LNCAP (cell line): ENCODE measurements at regions not wholly inside any gene's neighbourhood (a gene's known extent, or its start where the extent isn't known, plus 50 kb on each side); places are given as distances from the start of the nearest gene placed in this dataset.

Experiments used
- TF ChIP-seq, protein P1 (sequence below): fragments of 450-650 bp; IDR thresholded peaks from 2 replicates; pipeline ENCODE4 v1.5.1; 2017; ENCODE audit warnings: mild to moderate bottlenecking

DNA sequence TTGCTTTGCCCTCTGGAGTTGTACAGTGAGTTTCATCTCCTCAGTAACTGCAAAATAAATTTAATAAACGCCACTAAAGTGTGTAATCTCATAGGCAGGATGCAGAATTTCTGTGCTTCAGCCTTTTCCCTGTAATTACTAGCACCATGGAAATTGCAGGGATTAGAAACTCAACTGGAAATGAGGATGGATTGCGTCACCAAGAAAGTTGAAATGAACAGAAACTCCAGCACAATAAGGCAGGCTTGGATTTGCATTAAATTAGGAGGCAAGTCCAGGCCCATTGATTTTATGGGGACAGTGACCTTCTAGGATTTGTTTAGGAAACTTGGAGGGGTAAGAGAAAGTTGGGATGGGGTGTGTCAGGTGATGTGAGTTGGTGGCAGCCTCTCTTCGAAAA is 197.5 kb downstream of the PTPRU start:
- TF ChIP-seq, protein P1, sequence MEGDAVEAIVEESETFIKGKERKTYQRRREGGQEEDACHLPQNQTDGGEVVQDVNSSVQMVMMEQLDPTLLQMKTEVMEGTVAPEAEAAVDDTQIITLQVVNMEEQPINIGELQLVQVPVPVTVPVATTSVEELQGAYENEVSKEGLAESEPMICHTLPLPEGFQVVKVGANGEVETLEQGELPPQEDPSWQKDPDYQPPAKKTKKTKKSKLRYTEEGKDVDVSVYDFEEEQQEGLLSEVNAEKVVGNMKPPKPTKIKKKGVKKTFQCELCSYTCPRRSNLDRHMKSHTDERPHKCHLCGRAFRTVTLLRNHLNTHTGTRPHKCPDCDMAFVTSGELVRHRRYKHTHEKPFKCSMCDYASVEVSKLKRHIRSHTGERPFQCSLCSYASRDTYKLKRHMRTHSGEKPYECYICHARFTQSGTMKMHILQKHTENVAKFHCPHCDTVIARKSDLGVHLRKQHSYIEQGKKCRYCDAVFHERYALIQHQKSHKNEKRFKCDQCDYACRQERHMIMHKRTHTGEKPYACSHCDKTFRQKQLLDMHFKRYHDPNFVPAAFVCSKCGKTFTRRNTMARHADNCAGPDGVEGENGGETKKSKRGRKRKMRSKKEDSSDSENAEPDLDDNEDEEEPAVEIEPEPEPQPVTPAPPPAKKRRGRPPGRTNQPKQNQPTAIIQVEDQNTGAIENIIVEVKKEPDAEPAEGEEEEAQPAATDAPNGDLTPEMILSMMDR: no peak

DNA sequence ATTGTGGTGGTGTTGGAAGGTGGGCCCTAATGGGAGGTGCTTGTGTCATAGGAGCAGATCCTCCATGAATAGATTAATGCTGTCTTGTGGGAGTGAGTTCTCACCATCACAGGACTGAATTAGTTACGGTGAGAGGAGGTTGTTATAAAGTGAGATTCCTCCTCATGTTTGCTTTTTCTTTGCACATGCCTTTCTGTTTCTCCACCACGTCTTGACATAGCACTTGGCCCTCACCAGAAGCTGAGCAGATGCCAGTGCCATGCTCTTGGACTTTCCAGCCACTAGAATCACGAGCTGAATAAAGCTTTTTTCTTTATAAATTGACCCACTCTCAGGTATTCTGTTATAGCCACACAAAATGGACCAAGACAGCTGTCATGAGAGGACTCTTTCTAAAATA is 194.8 kb downstream of the PTPRU start:
- TF ChIP-seq, protein P1: no peak

DNA sequence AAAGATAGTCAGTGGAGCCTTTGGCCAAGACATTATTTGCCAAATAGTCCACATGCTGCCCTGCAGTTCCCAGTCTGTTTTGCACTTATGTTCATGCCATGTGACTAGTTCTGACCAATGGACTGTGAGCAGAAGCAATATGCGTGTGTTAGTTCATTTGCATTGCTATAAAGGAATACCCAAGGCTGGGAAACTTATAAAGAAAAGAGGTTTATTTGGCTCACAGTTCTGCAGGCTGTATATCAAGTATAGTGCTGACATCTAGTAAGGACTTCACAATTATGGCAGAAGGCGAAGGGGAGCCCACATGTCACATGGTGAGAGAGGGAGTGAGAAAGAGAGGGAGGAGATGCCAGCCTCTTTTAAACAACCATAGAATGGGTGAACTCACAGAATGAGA is 193.3 kb downstream of the PTPRU start:
- TF ChIP-seq, protein P1: no peak

DNA sequence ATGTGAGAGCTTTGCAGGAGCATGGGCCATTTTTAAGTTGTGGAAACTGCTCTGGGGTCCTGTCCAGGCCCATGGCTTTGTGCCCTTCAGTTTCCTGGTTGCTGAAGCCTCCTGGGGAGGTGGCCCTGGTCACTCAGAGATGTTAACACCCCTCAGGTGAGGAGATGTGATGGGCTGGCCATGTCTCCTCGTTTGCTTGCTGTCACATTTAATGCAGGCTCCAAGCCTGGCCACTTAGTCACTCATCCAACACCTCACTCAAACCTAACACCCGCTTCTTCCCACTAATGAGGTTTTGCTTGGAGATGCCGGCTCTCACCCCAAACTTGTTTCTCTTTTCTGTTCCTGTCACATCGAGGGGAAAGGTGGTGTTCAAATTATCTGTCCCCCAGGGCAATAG is 192.7 kb downstream of the PTPRU start:
- TF ChIP-seq, protein P1: no peak

DNA sequence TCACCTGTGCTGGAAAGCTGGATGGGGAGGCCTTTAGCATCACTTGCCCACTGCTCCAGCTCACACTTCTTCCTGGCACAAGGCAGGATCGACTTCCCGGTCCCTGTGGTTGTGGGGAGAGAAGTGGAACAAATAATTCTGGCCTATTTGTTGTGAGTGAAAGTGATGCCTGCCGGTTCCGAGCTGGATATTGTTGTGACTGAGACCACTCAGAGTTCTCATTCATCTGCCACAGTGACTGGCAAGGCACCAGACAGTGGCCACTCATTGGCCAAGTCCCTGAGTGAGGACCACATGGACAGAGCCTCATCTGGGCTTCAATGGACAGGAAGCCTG is 191.9 kb downstream of the PTPRU start:
- TF ChIP-seq, protein P1: no peak

DNA sequence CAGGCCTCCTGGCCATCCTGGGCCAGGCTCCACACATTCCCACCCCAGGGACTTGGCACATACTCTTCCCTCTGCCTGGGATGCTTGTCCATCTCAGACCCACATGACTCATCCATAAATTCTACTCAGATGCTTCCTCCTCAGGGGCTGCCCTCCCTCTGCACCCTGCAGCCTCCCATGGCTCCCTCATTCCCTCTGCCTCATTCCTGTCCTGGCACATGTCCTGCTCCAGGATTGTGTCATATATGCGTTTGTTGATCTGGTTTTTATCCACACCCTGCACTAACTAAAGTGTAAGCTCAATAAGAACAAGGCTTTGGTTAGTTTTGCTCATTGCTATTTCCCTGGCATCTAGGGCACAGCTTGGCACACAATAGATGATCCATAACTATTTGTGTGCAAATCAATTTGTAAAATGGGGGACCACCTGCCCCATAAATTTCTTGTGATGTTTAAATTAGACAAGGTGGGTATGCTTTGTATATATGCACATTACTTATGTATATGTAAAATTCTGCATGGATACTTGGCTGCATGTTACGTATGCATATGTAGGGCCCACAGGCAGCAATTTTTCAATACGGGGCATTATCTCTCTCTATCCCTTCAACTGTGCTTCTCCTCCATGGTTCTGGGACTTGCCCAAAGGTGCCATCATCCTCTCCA is 191.4 kb downstream of the PTPRU start:
- TF ChIP-seq, protein P1: no peak

DNA sequence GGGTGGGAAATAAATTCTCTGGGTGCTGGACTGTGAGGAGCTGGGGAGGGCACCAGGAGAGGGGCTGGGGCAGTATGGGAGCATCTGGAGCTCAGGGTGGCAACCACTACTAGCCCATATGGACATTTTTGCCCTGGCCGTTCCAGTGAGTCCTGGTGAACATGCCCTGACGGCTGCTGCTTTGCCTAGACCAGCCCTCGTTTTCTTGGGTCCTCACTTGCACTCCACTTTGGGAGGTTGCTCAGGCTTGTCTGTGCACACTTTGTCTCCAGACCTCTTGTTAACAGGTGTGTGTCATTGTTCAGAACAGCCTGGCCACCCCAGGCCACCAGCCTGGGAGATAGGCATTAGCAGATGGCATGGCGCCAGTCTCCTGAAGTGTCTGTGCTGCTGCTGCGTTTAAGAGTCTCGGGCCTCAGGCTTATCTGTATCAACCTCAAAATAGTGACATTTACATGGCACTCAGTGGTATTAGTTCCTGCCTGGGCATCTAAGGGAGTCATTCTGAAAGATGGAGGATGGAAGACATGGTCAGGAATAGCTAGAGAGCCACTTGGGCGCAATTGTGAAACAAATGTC is 190.5 kb downstream of the PTPRU start:
- TF ChIP-seq, protein P1: no peak

DNA sequence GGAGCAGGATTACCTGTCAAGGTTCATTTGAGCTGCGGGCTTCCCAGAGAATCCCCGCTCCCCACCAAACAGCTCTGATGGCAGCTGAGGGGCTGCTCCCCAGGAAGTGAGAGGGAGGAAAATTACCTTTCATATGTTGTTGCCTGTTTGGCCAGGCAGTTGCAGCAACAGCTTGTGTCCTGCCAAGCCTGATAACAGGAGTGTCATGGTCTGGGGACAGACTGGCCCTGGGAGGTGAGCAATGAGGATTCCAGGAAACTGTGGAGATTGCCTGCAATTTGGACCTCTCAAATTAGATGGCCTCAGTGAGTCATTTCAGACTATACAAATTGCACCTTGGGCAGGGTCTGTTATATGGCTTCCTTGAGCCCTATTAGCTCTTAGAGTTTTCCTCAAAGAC is 189.3 kb downstream of the PTPRU start:
- TF ChIP-seq, protein P1: no peak
